Stomach (tissue), 8 donors: ENCODE measurements at regions not wholly inside any gene's neighbourhood (a gene's known extent, or its start where the extent isn't known, plus 50 kb on each side); places are given as distances from the start of the nearest gene placed in this dataset.

Experiments
- DNase-seq, 2 donors: peaks; one replicate each; pipeline versions ENCODE4 v3.0.0 to v3.0.0-alpha.2; 2013 to 2019
- H3K27ac ChIP-seq, 5 donors: fragments of 200-600 bp in 4 of 5; sonication (generic) in 4 of 5; one replicate each; pipeline ENCODE4 v1.5.1; 2013 to 2019; ENCODE audit warnings: mild to moderate bottlenecking in 1 of 5, moderate library complexity in 1 of 5
- H3K27me3 ChIP-seq, 3 donors: fragments of 200-600 bp; sonication (generic); one replicate each; pipeline ENCODE4 v1.5.1; 2017 to 2019; ENCODE audit warnings: mixed run types in 1 of 3
- H3K36me3 ChIP-seq, 4 donors: fragments of 200-600 bp; sonication (generic); 1 replicate in 3 of 4; 2 replicates in 1 of 4; pipeline ENCODE4 v1.5.1; 2016 to 2019
- H3K4me1 ChIP-seq, 4 donors: fragments of 200-600 bp; sonication (generic); one replicate each; pipeline ENCODE4 v1.5.1; 2016 to 2019
- H3K4me3 ChIP-seq, 4 donors: fragments of 200-600 bp; sonication (generic) in 3 of 4; one replicate each; pipeline ENCODE4 v1.5.1; 2016 to 2019; ENCODE audit warnings: mild to moderate bottlenecking in 1 of 4
- H3K9me3 ChIP-seq, 4 donors: fragments of 200-600 bp; sonication (generic); one replicate each; pipeline ENCODE4 v1.5.1; 2016 to 2019
- CTCF ChIP-seq, 7 experiments: fragments of 450-650 bp in 4 of 7; fragments of 200-600 bp in 3 of 7; sonication (generic) in 3 of 7; IDR thresholded peaks; one replicate each; pipeline ENCODE4 v1.5.1; 2016 to 2019; ENCODE audit warnings: antibody characterized with exemption in 7 of 7, control low read depth in 2 of 7, mild to moderate bottlenecking in 1 of 7
- EP300 ChIP-seq: sonication (generic); formaldehyde crosslinking; IDR thresholded peaks from one replicate; pipeline ENCODE4 v1.6.1; 2017; ENCODE audit warnings: antibody characterized with exemption
- POLR2A ChIP-seq, 4 donors: fragments of 450-650 bp; IDR thresholded peaks; one replicate each; pipeline ENCODE4 v1.6.1; 2016; ENCODE audit warnings: antibody characterized with exemption in 4 of 4, control low read depth in 2 of 4, mild to moderate bottlenecking in 1 of 4, moderate library complexity in 1 of 4
- POLR2AphosphoS5 ChIP-seq, 3 donors: sonication (generic); formaldehyde crosslinking; IDR thresholded peaks; one replicate each; pipeline ENCODE4 v1.6.1; 2016; ENCODE audit warnings: antibody characterized with exemption in 3 of 3
- WGBS, 5 donors: extraction: QIAGEN DNeasy Blood & Tissue Kit in 3 of 5; methylation state at CpG; one replicate each; pipeline versions ENCODE4 v1.1.5 to v1.1.7; 2013 to 2018; 5-methylcytosine and 5-hydroxymethylcytosine counted together
- intact Hi-C: fragments of 100-400 bp; cut with DNase I; formaldehyde crosslinking; loops from one replicate; pipeline ENCODE4 v1.15.1; 2023; ENCODE audit warnings: low total_unique reads
- donor health status: healthy with polysubstance abuse.
- donor health status: Bipolar disorder and iron deficiency.
- donor health status: healthy.

GRCh38 chr5:176743868-176744583 lies 66.3 kb upstream of the UNC5A start:
- Histone ChIP-seq H3K4me3 (peak overlapping the region in 3 of 4 donors; percentile 24 to 37 (median 30)), H3K36me3 (no peaks in the 10 kb centered on the region), H3K27ac (no peak overlapping the region), H3K4me1 (peaks cover 0 to 15% (median 12%) of the 10 kb centered on the region in 4 donors), H3K27me3 (peaks cover 29 to 100% (median 96%) of the 10 kb centered on the region in 3 donors), H3K9me3 (no peaks in the 10 kb centered on the region)
- TF ChIP-seq EP300 (no peak), POLR2AphosphoS5 (IDR thresholded peaks at IDR 0.05) (no peak), CTCF (IDR thresholded peaks at IDR 0.05) (no peak), POLR2A (IDR thresholded peaks at IDR 0.05) (no peak)
- intact Hi-C loops: no loop called here
- DNase-seq: no peak
- WGBS, 5 donors: 22 to 31% (median 24%) methylated on average over 25 of the region's 25 CpGs

GRCh38 chr5:176744584-176744965 lies 65.8 kb upstream of the UNC5A start:
- intact Hi-C loops: no loop called here
- DNase-seq: no peak
- H3K4me1 ChIP-seq: peaks cover 0 to 15% (median 12%) of the 10 kb centered on the region in 4 donors
- no peak overlapping the region for H3K27ac ChIP-seq
- H3K27me3 ChIP-seq: peaks cover 33 to 100% (median 96%) of the 10 kb centered on the region in 3 donors
- H3K4me3 ChIP-seq: no peak overlapping the region
- no peaks in the 10 kb centered on the region for H3K9me3 ChIP-seq
- WGBS, 5 donors: 55 to 64% (median 58%) methylated on average over 8 of the region's 8 CpGs
- TF ChIP-seq EP300 (no peak), POLR2AphosphoS5 (IDR thresholded peaks at IDR 0.05) (no peak), POLR2A (IDR thresholded peaks at IDR 0.05) (no peak), CTCF (IDR thresholded peaks at IDR 0.05) (no peak)
- no peaks in the 10 kb centered on the region for H3K36me3 ChIP-seq

GRCh38 chr5:176747670-176748072 lies 62.7 kb upstream of the UNC5A start:
- Histone ChIP-seq H3K36me3 (no peaks in the 10 kb centered on the region), H3K27ac (no peak overlapping the region), H3K4me1 (peaks cover 0 to 15% (median 12%) of the 10 kb centered on the region in 4 donors), H3K9me3 (no peaks in the 10 kb centered on the region), H3K27me3 (peaks cover 33 to 90% (median 75%) of the 10 kb centered on the region in 3 donors), H3K4me3 (no peak overlapping the region)
- intact Hi-C loops: no loop called here
- TF ChIP-seq POLR2A (IDR thresholded peaks at IDR 0.05) (no peak), EP300 (no peak), POLR2AphosphoS5 (IDR thresholded peaks at IDR 0.05) (no peak), CTCF (IDR thresholded peaks at IDR 0.05) (no peak)
- 80 to 89% (median 88%) methylated on average over 3 to 5 of the region's 5 CpGs for WGBS, 5 donors
- DNase-seq: no peak

- DNase-seq: no peak
- intact Hi-C loops: no loop called here
- Histone ChIP-seq H3K4me3 (no peak overlapping the region), H3K27ac (no peak overlapping the region), H3K9me3 (no peaks in the 10 kb centered on the region), H3K36me3 (no peaks in the 10 kb centered on the region), H3K27me3 (peaks cover 29 to 84% (median 69%) of the 10 kb centered on the region in 3 donors), H3K4me1 (peaks cover 0 to 10% (median 6%) of the 10 kb centered on the region in 4 donors)
- TF ChIP-seq POLR2AphosphoS5 (IDR thresholded peaks at IDR 0.05) (no peak), POLR2A (IDR thresholded peaks at IDR 0.05) (no peak), EP300 (no peak), CTCF (IDR thresholded peaks at IDR 0.05) (no peak)
- WGBS, 5 donors: 75 to 83% (median 79%) methylated on average over 24 of the region's 24 CpGs
Measured at GRCh38 chr5:176748073-176748966, 62.0 kb upstream of the UNC5A start.
